Gastroesophageal sphincter (tissue), 3 donors: ENCODE measurements at regions not wholly inside any gene's neighbourhood (a gene's known extent, or its start where the extent isn't known, plus 50 kb on each side); places are given as distances from the start of the nearest gene placed in this dataset.

ENCODE experiments used
- CTCF ChIP-seq, 4 experiments: fragments of 200-600 bp in 2 of 4; fragments of 450-650 bp in 2 of 4; sonication (generic) in 1 of 4; IDR thresholded peaks; one replicate each; pipeline ENCODE4 v1.5.1; 2017 to 2019; ENCODE audit warnings: antibody characterized with exemption in 4 of 4, mild to moderate bottlenecking in 2 of 4, moderate library complexity in 2 of 4
- POLR2A ChIP-seq, 2 donors: fragments of 450-650 bp; IDR thresholded peaks; one replicate each; pipeline ENCODE4 v1.6.1; 2017; ENCODE audit warnings: antibody characterized with exemption in 2 of 2, mild to moderate bottlenecking in 2 of 2, moderate library complexity in 1 of 2

GRCh38 chr6:154590756-154591155, 80.3 kb upstream of the CNKSR3 start:
- TF ChIP-seq CTCF (IDR thresholded peaks at IDR 0.05) (no peak), POLR2A (IDR thresholded peaks at IDR 0.05) (no peak)
